HG03025 (cell line): ENCODE measurements at regions not wholly inside any gene's neighbourhood (a gene's known extent, or its start where the extent isn't known, plus 50 kb on each side); places are given as distances from the start of the nearest gene placed in this dataset.

ENCODE experiments used
- ATAC-seq: cut with Tn5 transposase; IDR thresholded peaks from one replicate; pipeline ENCODE4 v1.9.1; 2021; ENCODE audit warnings: mild to moderate bottlenecking, moderate library complexity; ENCODE audit not compliant: unreplicated experiment, low FRiP score

- ATAC-seq: no peak
These were observed 890.9 kb downstream of the VRK1 start for GRCh38 chr14:97687944-97688630.

DNA sequence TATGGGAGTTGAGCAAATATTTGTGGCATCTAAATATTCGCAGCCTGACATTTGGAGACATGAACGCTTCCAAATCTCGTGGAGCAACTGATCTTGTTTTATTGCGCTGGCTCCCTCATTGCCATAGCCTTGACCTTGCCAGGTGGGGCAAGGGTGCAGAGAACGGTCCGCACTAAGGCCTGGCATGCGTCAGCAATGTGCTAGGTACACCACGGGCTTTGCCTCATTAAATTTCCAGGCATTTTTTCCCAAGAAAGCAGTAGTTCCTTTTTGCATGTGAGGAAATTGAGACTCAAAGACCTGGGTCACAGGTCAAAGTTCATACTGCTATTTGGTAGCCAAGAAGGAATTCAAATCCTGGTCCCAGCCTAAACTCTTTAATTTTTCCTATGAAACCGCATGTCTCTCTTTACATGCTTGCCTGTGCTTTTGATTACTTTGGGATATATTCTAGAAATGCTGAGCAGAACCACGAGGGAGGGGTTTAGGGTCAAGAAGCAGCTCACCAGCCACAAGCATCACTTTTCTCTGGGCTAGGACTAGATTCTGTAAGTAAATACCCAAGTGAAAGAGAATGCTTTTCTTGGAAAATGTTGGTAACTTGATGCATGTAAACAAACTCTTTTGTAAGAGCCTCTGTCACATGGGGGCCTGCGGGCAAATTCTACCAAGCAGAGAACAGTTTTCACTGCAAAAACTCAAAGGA is 891.6 kb downstream of the VRK1 start:
- no peak for ATAC-seq

DNA sequence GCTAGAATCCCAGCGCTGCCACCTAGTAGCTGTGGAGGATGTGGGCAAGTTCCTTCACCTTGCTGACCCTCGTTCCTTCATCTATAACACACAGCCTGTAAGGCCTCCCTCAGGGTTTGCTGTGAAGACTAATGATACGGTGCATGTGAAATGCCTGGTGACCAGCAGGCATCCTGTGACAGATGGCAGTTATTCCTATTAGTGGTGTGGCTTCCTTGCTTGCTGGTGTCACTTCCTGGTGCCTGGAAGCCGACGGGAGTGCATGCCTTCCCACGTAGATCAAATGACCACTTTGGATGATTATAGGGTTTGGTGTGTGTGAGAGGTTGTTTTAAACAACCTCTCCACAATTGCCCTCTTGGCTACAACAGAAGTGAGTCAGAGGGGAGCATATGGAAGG is 894.9 kb downstream of the VRK1 start:
- ATAC-seq: no peak

- ATAC-seq: no peak
These were observed 898.3 kb downstream of the VRK1 start for GRCh38 chr14:97695456-97695981.

DNA sequence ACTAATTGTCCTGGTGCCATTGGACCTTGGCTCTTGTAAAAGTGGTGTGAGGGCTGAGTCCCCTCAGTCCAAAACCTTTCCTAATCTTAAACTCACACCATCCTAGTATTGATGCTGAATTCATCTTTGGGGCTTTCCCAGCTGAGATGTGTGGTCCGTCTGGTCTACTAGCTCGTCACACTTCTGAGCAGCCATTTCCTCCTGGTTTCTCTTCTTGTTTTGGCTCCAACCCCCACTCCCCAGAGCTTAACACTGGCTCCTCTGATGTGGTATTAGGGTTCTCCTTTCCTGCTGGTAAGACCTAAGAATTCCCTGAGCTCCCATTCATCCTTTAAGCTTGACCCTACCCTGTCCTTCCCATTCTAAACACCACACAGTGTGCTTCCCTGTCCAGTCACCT is 900.6 kb downstream of the VRK1 start:
- no peak for ATAC-seq

- ATAC-seq: no peak
These were observed 901.8 kb downstream of the VRK1 start for GRCh38 chr14:97699026-97699425.

DNA sequence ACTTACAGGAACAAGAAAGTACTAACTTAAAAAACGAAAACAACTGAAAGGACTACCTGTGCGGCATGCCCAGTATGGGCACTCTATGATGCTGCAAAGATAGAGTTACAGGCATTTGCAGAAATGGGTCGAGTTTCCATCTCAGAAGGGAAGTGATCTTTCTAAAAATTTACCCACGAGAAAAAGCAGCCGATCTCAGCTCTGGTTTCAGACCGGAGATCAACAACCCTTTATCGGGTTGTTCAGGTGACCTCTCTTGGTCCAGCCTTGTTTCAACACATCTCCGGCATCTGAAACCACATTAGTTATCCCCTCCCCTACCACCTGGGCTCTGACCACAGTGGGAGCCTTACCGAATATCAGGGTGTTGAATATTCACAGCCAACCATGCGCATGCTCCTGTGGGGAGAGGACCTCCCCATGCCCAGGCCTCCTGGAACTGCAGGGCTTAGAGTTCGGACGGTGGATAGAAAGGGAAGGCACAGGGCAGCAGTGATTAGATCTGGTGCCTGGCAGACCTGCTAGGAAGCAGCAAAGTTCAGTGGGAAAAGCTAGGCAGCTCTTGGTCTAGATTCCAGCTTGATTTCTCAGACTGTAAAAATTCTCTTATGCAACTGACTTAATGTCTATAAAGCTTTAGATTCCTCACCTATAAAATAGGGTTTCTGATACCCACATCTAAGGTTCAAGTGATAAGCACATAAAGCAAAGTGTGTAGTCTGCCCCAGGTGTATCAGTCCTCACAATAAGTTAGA is 906.0 kb downstream of the VRK1 start:
- no peak for ATAC-seq

GRCh38 chr14:97704316-97704885 is 907.2 kb downstream of the VRK1 start:
- ATAC-seq: no peak

DNA sequence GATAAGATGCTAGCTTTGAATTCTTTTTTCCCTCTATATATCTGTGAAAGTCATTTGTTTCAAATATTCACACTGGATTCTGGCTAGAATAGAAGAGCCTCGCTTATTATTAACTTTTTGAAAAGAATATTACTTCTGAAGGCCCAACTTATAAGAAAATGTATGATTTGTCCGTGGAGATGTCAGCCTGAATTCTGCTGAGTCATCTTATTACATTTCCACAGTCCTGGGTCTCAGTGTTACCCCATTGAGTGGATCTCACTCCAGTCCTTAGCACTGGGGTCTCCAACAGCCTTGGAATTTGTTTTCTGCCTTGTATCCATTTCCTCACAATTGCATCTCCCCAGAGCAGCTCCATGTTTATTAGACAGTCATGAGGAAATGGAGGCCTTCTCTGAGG is 907.9 kb downstream of the VRK1 start:
- ATAC-seq: no peak

DNA sequence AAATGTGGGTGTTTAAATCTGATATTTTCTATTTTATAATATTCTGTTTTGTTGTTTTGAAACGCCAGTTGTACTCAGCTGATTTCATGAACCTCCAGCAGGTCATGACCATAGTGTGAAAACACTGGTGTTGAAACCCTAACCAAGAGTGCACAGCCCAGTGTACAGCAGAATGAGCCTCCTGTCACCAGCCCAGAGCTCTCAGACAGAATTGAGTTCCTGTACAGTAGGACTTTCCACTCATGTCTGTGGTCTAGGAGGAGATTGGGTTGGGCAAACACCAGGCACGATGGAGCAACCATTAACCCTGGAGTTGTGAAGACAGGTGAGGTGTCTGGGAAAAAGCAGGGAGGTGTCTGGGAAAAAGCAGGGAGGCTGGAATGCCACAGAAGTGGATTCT is 908.8 kb downstream of the VRK1 start:
- ATAC-seq: no peak

DNA sequence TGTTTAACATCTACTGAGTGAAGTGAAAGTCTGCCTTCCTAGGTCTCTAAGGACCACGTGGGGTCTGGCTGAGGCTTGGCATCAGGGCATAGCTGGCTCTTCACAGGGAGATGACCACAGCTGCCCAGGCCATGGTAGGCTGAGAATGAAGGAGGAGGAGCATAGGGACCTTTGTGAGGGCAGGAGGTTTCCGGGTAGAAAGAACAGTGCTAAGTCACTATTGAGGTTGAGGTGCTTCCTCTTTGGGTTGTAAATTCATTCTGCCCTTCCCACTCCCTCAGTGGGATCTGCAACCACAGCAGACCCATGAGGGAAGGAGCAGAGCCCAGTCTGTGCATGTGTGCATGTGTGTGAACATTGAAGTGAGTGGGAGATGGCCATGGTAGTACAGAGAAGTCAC is 909.6 kb downstream of the VRK1 start:
- ATAC-seq: no peak

- no peak for ATAC-seq
These were observed 910.4 kb downstream of the VRK1 start for GRCh38 chr14:97707603-97708002.

- ATAC-seq: no peak
These were observed 912.4 kb downstream of the VRK1 start for GRCh38 chr14:97709552-97709951.

GRCh38 chr14:97710726-97711125 is 913.5 kb downstream of the VRK1 start:
- ATAC-seq: no peak

- ATAC-seq: no peak
These were observed 915.3 kb downstream of the VRK1 start for GRCh38 chr14:97712471-97712870.

GRCh38 chr14:97713023-97713422 is 915.8 kb downstream of the VRK1 start:
- ATAC-seq: no peak

GRCh38 chr14:97718886-97719442 is 921.8 kb downstream of the VRK1 start:
- no peak for ATAC-seq

DNA sequence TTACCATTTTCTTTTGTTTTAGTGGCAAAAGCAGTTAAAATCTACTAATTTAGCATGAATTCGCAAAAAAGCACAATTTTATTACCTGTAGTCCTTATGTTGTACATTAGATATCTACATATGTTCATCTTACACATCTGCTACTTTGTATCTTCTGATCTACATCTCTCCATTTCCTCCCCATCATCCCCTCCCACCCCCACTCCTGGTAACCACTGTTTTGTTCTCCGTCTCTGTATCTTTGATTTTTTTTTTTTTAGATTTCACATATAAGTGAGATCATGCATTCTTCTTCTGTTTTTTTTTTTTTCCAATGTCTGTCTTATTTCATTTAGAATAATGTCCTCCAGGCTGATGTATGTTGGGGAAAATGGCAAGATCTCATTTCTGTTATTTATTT is 922.7 kb downstream of the VRK1 start:
- ATAC-seq: no peak

GRCh38 chr14:97723351-97723750 is 926.2 kb downstream of the VRK1 start:
- ATAC-seq: no peak

GRCh38 chr14:97723819-97724218 is 926.6 kb downstream of the VRK1 start:
- ATAC-seq: no peak

GRCh38 chr14:97724265-97724731 is 927.1 kb downstream of the VRK1 start:
- no peak for ATAC-seq
